GM21515 (cell line): ENCODE measurements at regions not wholly inside any gene's neighbourhood (a gene's known extent, or its start where the extent isn't known, plus 50 kb on each side); places are given as distances from the start of the nearest gene placed in this dataset.
"Not testable (repeated sequence)": the region's sequence is repeated elsewhere in the genome, so short reads cannot be mapped to it uniquely, and the experiment has no call there.

Experiments used
- ATAC-seq: cut with Tn5 transposase; IDR thresholded peaks from one replicate; pipeline ENCODE4 v1.9.1; 2021; ENCODE audit not compliant: unreplicated experiment

DNA sequence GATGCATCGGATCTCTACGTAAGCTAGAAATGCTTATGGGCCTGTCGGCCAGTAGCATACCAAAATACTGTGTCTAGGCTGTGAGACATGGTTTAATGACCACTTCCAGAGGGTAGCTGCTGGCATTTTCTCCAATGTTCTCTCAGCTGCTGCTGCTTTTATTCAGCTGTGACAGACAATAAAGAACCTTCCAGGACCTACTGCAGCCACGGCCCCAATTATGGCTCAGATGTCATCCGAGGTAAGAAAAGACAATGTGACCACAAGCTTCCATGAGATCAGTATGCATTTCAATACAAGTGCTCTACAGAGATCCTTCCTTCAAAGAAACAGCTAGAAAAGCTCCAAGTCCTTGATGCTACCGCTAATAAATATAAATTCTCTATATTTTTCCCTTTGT lies 256.2 kb downstream of the SDHAF3 start:
- ATAC-seq: no peak

DNA sequence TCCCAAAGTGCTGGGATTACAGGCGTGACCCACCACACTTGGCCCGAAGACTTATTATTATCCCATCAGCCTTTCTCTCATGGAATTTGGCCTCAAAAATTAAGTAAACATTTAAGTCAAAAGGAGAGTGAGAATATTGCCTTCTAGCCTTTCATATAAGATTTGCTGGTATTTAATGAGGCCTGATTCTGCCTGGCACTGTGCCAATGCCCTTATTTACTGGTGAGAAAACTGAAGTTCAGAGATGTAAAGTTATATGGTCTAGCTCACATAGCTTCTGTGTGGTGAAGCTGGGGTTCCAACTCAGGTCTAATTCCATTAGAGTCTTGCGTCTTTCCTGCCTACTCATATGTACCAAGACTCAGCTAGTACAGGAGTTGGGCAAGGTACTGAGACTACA lies 260.2 kb downstream of the SDHAF3 start:
- no peak for ATAC-seq

DNA sequence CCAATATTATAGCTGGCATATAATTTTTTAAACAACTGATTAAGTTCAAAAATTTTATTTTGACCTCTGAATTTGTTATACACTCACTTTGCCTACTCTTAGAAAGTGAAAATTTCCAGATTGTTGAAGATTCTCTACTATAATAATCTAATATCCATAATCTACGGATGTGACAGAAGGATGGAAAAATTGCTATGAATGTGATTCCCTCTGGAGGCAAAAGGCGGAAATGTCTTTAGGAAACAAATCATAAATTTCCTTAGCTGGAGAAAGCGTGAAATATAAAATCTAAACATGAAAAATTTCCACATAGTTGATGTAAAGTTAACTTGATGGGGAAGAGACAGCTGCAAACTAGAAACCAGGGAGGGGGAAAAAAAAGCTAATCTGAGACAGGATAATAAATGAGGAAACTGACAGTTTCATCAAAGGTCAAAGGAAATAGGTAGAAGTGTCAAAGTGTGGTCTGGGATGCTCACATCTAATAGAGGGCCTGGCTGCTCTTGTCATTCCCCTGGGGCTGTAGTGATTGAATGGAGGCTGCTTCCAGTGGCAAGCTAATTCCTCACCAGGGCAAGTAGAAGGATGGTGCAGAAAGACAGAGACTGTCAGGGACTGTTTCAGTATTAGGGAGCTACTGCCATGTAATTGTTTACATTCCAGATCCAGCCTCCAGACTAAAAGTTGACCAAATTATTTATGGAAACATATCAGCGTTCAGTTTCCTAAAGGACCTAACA lies 264.5 kb downstream of the SDHAF3 start:
- no peak for ATAC-seq

DNA sequence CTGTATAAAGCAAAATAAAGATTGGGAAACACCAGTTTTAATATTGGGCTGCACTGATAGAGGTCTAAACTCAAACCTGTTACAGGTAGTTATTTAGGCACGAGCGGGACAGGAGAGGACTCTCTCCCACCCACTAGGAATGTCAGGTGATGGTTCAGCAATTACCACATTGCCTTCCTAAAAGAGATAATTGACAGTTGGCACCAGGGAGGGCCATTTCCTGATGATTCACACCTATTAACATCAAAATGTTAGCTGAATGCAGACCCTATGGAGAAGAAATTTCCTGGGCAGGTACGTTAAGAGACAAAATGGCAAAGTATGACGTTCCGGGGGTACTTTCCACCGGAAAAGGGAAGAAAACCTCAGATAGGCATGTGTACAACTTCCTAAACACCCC lies 272.6 kb downstream of the SDHAF3 start:
- ATAC-seq: no peak

DNA sequence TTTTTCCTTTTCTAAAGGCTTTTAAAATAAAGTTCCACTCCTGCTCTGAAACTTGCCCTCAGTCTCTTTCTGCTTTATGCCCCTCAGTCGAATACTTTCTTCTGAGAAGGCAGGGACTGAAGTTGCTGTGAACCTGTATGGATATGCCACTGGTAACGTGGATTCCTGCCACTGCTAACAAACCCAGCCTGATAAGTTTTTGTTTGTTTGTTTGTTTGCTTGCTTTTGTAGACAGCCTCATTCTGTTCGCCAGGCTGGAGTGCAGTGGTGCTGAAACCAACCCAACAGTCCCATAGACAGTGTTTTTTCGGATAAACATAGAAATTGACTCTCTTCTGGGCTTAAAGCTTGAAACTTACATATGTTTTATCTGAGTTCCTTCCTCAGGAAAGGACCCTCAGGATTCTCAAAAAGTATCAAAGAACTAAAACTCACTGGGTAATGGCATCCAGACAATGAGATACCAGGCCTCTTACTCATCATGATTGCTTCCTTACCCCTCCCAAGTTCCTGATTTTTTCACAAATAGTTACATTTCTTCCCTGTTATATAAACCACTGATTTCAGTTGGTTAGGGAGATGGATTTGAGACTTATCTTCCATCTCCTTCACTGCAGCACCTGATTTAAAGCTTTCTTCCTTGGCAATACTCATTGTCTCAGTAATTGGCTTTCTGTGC lies 273.6 kb downstream of the SDHAF3 start:
- no peak for ATAC-seq

DNA sequence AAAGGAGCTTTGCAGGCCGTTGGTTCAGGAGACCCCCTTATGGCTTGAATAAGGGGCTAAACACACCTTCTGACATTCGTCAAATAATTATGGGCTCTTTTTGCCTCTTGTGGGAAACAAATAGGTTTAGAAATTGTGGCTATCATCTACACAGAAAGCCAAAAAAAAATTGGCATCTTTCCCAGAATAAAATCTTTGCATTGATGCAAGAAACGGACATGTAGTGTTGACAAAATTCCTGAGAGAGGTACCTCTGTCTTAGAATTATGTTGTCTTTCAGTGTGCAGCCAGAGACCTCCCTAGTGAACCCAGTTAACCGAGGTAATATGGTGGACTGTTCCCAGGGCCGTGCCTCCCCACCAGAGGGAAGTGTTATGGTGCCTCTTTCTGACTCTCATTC lies 283.9 kb downstream of the SDHAF3 start:
- no peak for ATAC-seq

DNA sequence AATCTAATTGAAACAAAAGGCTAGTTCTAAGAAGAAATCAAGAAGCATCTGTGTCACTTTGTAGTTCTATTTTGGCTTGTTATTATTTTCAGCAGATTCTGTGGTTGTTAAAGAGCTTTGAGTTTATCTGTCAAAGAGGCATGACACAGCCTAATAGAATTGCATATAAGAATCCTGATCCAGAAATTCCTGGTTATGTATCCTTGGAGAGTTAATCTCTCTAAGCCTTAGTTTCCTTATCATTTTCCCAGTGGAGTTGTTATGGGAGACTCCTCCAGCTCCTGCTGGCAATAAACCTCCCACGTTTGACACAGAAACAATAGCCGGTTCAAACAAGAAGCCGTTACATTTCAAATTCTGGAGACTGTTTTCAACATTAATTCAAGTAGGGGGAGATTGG lies 288.3 kb downstream of the SDHAF3 start:
- ATAC-seq: no peak

DNA sequence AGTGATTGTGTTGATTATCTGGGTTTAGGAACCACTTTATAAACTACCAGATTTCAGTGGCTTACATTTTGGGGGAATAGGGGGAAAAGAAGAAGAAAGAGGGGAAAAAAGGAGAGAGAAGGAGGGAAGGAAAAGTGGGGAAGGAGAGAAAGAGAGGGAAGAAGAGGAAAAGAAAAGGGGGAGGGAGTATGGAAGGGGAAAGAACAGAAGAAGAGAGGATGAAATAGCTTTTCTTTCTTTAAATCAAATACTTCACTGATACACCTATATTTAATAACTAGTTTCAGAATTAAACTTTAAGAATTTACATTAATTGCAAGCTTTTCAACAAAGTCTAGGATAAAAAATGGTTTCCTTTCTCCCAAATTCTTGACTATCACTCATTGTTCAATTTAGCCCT lies 289.6 kb downstream of the SDHAF3 start:
- no peak for ATAC-seq

DNA sequence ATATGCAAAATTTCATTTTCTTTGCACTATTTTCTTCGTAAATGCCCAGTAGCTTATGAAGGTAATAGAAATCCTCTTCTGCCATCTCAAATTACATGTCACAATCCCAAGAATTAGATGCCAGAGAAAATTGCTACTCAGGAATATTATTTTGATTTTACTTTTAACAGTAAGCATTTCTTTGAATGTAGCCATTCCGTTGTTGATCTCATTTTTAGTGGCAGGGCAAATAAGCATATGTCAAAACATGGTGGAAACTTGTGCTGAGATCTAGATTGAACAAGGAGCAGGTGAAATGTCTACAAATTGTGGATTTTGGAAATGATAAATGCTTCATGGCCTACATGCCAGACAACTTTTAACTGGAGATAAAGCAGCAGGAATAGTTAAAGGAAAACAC lies 291.8 kb downstream of the SDHAF3 start:
- no peak for ATAC-seq

DNA sequence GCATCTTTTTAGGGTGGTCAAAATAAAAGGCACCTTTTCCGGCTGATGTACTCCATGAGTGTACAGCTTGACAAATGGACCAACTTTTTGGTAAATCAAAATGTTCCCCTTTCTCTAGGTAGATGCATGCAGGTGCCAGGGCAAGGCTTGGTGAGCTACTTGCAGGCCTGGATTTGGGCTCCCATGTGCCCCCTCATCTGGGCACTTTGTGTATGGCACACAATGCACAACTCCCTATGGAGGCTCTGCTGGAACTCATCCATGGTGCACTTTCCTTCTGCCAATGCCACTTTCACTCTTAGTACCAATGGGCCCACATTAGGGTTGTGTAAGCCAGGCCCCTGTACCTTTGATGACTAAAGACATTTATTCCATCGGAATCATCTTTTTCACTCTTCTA lies 300.8 kb downstream of the SDHAF3 start:
- ATAC-seq: no peak

DNA sequence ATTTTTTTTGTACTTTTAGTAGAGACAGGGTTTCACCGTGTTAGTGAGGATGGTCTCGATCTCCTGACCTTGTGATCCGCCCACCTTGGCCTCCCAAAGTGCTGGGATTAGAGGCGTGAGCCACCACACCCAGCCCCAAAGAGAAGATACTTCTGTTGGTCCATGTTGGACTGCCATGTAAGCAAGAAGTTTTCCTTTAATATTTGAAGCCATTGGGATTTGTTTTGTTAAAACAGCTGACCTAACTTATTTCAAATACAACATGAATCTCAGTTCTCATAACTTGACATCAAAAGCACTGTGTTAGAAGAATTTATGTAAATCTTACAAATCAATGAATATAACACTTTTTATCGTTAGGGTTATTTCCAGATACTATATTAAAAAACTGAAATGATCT lies 302.4 kb downstream of the SDHAF3 start:
- ATAC-seq: no peak

DNA sequence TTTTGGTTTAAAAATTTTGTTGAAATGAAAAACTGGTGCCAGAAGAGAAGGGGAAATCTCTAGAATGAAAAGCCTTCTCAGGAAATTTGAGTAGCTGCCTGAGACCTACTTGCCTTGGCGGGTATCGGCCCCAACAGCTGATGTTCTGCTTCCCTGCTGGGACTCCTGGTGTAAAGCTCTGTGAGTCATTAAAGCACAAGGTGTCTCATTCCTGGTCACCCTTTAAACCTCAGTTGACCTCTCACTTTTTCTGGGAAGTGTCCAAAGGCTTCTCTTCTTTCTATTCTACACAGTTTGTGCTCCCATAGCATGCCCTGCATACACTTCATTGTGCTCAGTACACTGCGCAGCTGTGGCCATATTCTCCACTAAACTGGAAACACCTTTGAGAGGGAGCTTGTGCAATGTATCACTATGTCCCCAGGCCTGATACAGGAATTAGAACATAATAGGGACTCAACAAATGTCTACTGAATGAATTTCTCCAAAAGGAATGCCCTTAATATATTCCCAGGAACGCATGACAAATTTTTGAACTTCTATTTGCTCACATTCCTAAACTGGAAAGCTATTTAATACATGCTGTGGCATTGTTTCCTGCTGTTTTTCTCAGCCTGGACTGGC lies 303.9 kb downstream of the SDHAF3 start:
- no peak for ATAC-seq

DNA sequence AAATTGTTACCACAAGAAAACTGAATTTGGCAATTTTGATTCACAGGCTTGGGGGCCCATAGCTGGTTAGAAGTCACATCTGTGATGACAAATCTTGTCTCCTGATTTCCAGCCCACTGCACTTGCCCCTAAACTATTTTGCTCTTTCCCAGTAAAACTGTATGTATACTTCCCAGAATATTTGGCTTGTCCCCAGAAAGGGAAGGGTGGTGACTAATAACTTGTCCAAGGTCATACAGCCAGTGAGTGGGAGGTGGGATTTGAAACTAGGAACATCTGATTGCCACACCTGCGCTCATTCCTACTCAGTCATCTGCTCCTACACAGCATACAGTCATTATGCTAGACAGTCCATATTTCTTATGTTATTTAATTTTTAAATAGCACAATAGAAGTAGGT lies 304.5 kb downstream of the SDHAF3 start:
- ATAC-seq: no peak

DNA sequence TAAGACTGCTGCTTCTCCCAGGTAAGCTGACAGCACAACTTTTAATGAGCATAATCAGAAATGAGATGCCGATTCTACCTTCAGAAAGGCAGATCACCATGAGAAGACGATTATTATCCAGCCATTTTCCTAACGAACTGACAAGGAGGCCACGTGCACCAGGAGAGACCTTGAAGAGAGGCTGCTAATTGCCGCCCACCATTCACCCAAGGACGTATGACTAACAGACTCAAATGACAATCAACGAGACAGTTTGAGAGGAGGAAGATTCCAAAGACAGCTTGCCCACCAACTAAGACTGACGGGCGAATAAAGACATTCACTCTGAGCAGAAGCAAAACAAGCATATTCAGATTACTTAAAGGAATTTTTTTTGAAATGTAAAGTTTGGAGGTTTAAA lies 301.9 kb upstream of the TAC1 start:
- ATAC-seq: no peak

DNA sequence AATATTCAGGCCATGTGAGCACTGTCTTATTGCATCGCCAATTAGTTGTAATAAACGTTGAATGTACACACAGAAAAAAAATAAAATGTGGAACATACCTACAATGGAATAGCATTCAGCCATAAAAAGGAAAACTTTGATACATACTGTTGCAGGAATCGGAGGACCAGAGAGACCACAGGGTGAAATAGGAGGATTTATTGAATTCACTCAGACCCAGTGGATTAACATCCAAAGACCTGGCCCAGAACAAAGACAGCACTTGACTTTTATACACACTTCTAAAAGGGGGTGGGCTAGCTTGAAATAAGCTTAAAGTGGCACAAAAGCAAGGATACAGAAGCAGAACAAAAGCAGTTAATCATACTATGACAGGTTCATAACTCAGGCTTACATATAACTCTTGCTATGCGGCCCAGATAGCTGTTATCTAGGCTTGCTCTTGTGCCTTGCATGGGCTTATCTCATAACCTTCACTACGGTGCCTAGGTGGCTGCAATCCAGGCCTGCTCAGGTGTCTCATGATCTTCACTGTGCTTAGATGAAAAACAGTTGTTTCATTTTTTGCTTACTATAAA lies 292.2 kb upstream of the TAC1 start:
- ATAC-seq: no peak

DNA sequence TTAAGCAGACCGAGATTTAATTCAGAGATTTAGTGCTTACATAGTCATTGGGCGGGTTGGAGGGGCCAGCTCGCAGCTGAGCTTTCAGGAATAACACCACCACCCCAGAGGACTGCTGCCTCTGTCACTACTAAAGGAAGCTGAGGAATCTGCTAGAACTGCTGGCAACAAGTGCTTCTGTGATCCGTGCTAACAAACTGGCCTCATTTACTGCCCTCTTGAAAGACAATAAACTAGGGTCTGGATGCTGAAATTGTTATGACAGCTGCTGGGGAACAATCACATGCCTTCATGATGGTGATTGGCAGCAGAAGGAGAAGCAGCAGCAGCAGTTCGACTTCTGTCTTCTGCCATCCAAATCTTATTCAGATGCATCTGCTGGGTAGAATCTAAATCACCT lies 285.5 kb upstream of the TAC1 start:
- ATAC-seq: no peak

DNA sequence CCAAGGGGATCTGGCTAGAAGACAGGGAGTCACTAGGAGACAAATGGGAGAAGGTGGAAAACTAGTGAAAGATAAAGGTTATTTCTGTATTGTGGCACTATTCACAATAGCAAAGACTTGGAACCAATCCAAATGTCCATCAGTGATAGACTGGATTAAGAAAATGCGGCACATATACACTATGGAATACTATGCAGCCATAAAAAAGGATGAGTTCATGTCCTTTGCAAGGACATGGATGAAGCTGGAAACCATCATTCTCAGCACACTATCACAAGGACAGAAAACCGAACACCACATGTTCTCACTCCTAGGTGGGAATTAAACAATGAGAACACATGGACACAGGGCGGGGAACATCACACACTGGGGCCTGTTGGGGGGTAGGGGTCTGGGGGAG lies 282.4 kb upstream of the TAC1 start:
- ATAC-seq: not testable (repeated sequence)

DNA sequence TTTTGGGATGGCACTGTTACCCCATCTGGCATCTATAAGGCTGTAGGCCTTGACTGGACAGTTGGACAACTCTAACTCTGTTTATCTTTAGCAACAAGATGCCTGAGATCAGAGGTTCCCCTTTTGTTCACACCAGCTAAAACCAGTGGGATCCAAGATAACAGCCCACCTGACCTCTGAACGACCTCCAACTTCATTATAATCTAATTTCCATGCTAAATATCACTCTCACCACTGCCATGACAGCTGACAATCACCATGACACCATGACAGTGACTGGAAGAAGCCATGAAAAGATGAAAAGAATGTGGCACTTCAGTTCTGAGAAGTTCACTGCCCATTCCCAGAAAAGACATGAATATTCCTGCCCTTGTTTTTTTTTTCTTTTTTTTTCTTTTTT lies 281.4 kb upstream of the TAC1 start:
- ATAC-seq: no peak

DNA sequence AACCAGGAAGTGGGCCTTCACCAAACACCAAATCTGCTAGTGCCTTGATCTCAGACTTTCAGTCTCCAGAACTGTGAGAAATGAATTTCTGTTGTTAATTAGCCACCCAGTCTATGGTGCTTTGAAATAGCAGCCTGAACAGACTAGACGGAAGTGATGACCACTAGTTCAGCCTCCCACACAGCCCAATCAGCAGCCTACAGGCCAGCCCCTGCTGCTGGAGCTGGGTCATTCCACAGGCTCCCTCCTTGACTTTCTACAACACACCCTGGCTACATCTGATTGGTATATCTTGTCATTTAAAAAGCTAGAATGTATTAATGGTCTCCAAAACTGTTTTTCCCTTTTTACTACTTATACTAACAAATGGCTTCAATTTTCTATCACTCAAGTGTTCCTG lies 277.2 kb upstream of the TAC1 start:
- ATAC-seq: no peak

DNA sequence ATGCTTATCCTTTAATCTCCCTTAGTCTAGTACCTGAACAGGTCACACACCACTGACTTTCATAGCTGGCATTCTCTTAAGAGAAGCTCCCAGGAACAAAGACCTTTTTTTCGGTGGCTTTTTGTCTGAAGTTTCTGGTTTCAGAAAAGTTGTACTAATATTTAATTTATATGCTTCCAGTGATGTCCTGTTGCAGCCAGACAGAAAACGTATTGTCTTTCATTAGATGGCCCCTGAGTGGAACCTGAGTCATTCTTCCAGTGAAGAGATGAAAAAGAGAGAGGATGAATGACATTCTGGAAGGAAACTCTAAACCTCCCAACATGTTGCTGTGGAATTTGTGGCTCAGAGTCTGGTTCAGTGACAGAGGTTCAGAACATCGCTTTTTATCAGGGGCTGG lies 274.8 kb upstream of the TAC1 start:
- ATAC-seq: no peak

DNA sequence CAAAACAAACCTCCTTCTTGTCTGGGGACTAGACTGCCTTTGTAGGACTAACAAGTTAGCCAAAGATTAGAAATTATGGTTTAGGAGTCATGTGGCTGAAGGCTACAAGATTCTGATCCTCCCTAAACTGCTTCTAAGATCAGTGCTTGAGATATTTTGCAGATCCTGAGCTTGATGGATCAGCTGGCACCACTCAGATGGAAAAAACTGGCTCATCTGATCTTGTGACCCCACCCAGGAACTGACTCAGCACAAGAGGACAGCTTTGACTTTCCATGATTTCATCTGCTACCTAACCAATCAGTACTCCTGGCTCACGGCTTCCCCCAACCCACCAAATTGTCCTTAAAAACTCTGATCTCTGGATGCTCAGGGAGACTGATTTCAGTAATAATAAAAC lies 271.5 kb upstream of the TAC1 start:
- ATAC-seq: no peak

DNA sequence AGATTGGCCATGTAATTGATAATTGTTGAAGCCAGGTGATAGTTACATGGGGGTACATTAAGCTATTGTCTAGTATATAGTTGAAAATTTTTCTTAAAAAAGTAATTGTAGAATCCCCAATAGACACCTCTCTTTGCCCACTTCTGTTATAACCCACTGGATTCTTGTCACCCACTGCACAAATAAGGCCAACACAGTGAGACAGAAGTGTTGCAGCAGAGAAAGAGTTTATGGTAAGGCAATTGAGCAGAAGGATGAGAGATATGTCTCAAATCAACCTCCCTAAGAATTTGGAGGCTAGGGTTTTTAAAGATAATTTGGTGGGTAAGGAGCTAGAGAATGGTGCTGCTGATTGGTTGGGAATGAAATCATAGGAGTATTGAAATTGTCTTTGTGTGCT lies 270.3 kb upstream of the TAC1 start:
- no peak for ATAC-seq
